HG03103 (cell line): ENCODE measurements at regions not wholly inside any gene's neighbourhood (a gene's known extent, or its start where the extent isn't known, plus 50 kb on each side); places are given as distances from the start of the nearest gene placed in this dataset.

Source experiments
- ATAC-seq: cut with Tn5 transposase; IDR thresholded peaks from one replicate; pipeline ENCODE4 v1.9.1; 2021; ENCODE audit warnings: low read depth; ENCODE audit not compliant: unreplicated experiment

- ATAC-seq, result peak; percentile 57
These were observed 238.8 kb downstream of the EDEM1 start for GRCh38 chr3:5426094-5426883.

- no peak for ATAC-seq
These were observed 239.5 kb downstream of the EDEM1 start for GRCh38 chr3:5427021-5427420.

GRCh38 chr3:5427938-5428337, 240.4 kb downstream of the EDEM1 start:
- no peak for ATAC-seq

GRCh38 chr3:5428607-5429516, 241.4 kb downstream of the EDEM1 start:
- peak; percentile 66 for ATAC-seq

- ATAC-seq, result no peak
These were observed 242.0 kb downstream of the EDEM1 start for GRCh38 chr3:5429517-5429890.

- ATAC-seq, result no peak
These were observed 243.2 kb downstream of the EDEM1 start for GRCh38 chr3:5430701-5431100.

GRCh38 chr3:5431146-5431545, 243.6 kb downstream of the EDEM1 start:
- ATAC-seq, result no peak

GRCh38 chr3:5431811-5432378, 244.4 kb downstream of the EDEM1 start:
- no peak for ATAC-seq

GRCh38 chr3:5437296-5437782, 249.8 kb downstream of the EDEM1 start:
- no peak for ATAC-seq

- ATAC-seq, result no peak
These were observed 250.3 kb downstream of the EDEM1 start for GRCh38 chr3:5437783-5438323.

GRCh38 chr3:5441401-5441800, 253.9 kb downstream of the EDEM1 start:
- no peak for ATAC-seq

- no peak for ATAC-seq
These were observed 254.7 kb downstream of the EDEM1 start for GRCh38 chr3:5442106-5442785.

- ATAC-seq, result no peak
These were observed 255.3 kb downstream of the EDEM1 start for GRCh38 chr3:5442786-5443138.

- no peak for ATAC-seq
These were observed 256.7 kb downstream of the EDEM1 start for GRCh38 chr3:5444253-5444652.

- no peak for ATAC-seq
These were observed 258.2 kb downstream of the EDEM1 start for GRCh38 chr3:5445676-5446201.

GRCh38 chr3:5448246-5448645, 260.7 kb downstream of the EDEM1 start:
- no peak for ATAC-seq

GRCh38 chr3:5448816-5449215, 261.3 kb downstream of the EDEM1 start:
- no peak for ATAC-seq

GRCh38 chr3:5456199-5456598, 268.7 kb downstream of the EDEM1 start:
- ATAC-seq, result no peak

GRCh38 chr3:5458526-5458925, 271.0 kb downstream of the EDEM1 start:
- no peak for ATAC-seq

- no peak for ATAC-seq
These were observed 274.6 kb downstream of the EDEM1 start for GRCh38 chr3:5462086-5462485.
